Choroid plexus epithelial cell (primary cell): ENCODE measurements at regions not wholly inside any gene's neighbourhood (a gene's known extent, or its start where the extent isn't known, plus 50 kb on each side); places are given as distances from the start of the nearest gene placed in this dataset.
A peak's percentile ranks its signal among the peaks of the same experiment; 100 is the strongest.

Experiments used
- DNase-seq: peaks from one replicate; pipeline ENCODE4 v3.0.0-alpha.2; 2010; ENCODE audit warnings: low read depth
- H3K4me3 ChIP-seq: 2 replicates; pipeline ENCODE4 v1.5.1; 2011; ENCODE audit warnings: low read depth, mild to moderate bottlenecking, control low read depth, low read length, moderate library complexity
- CTCF ChIP-seq: conservative IDR thresholded peaks from 2 replicates; pipeline ENCODE4 v1.5.1; 2011; ENCODE audit warnings: low read depth, mild to moderate bottlenecking, control low read depth, inconsistent platforms, low read length, moderate library complexity

- no peak overlapping the region for H3K4me3 ChIP-seq
- no peak for TF ChIP-seq CTCF
- no peak for DNase-seq
Measured at GRCh38 chr16:63913290-63913689, 1208.6 kb downstream of the CDH11 start.

- DNase-seq: no peak
- H3K4me3 ChIP-seq: no peak overlapping the region
- TF ChIP-seq CTCF: no peak
Measured at GRCh38 chr16:63907251-63907650, 1214.6 kb downstream of the CDH11 start.

- H3K4me3 ChIP-seq: no peak overlapping the region
- no peak for DNase-seq
- no peak for TF ChIP-seq CTCF
Measured at GRCh38 chr16:63904930-63905329, 1216.9 kb downstream of the CDH11 start.

- no peak overlapping the region for H3K4me3 ChIP-seq
- TF ChIP-seq CTCF: no peak
- DNase-seq: no peak
Measured at GRCh38 chr16:63904182-63904581, 1217.7 kb downstream of the CDH11 start.

- no peak for DNase-seq
- H3K4me3 ChIP-seq: no peak overlapping the region
- no peak for TF ChIP-seq CTCF
Measured at GRCh38 chr16:63896383-63897109, 1225.3 kb downstream of the CDH11 start.

GRCh38 chr16:63890723-63891122, 1231.1 kb downstream of the CDH11 start:
- TF ChIP-seq CTCF: no peak
- no peak overlapping the region for H3K4me3 ChIP-seq
- DNase-seq: no peak

GRCh38 chr16:63890081-63890480, 1231.8 kb downstream of the CDH11 start:
- peak; percentile 33 for DNase-seq

More at GRCh38 chr16:63890081-63890480, 1231.8 kb downstream of the CDH11 start:
- no peak for TF ChIP-seq CTCF
- no peak overlapping the region for H3K4me3 ChIP-seq
